Astrocyte of the cerebellum (primary cell): ENCODE measurements at regions not wholly inside any gene's neighbourhood (a gene's known extent, or its start where the extent isn't known, plus 50 kb on each side); places are given as distances from the start of the nearest gene placed in this dataset.
A peak's percentile ranks its signal among the peaks of the same experiment; 100 is the strongest.
"Not testable (repeated sequence)": the region's sequence is repeated elsewhere in the genome, so short reads cannot be mapped to it uniquely, and the experiment has no call there.

Source experiments
- DNase-seq: peaks from one replicate; pipeline ENCODE4 v3.0.0-alpha.2; 2011; ENCODE audit warnings: low read depth
- H3K4me3 ChIP-seq: 2 replicates; pipeline ENCODE4 v1.5.1; 2011; ENCODE audit warnings: mild to moderate bottlenecking, low read depth, low read length, moderate library complexity
- CTCF ChIP-seq: IDR thresholded peaks from 2 replicates; pipeline ENCODE4 v1.5.1; 2012; ENCODE audit warnings: low read length, low read depth, moderate library complexity, mild to moderate bottlenecking; ENCODE audit errors: missing control alignments
- in situ Hi-C: cut with HindIII; loops from 2 replicates; pipeline ENCODE4 v1.10.0; 2017; ENCODE audit warnings: low sequenced_read_pairs

- DNase-seq, in situ Hi-C loops, H3K4me3 ChIP-seq: not testable (repeated sequence)
Observed at GRCh38 chr6:147651-148050, 144.6 kb upstream of the DUSP22 start.

- DNase-seq, H3K4me3 ChIP-seq, in situ Hi-C loops: not testable (repeated sequence)
Observed at GRCh38 chr6:148051-148984, 144.0 kb upstream of the DUSP22 start.

GRCh38 chr6:150147-150546 is 142.1 kb upstream of the DUSP22 start:
- in situ Hi-C loops, DNase-seq, H3K4me3 ChIP-seq: not testable (repeated sequence)

GRCh38 chr6:152436-152835 is 139.9 kb upstream of the DUSP22 start:
- DNase-seq, in situ Hi-C loops, H3K4me3 ChIP-seq: not testable (repeated sequence)

- DNase-seq, in situ Hi-C loops: not testable (repeated sequence)
Observed at GRCh38 chr6:153026-153425, 139.3 kb upstream of the DUSP22 start.

GRCh38 chr6:153867-154266 is 138.4 kb upstream of the DUSP22 start:
- H3K4me3 ChIP-seq, in situ Hi-C loops, DNase-seq: not testable (repeated sequence)

More at GRCh38 chr6:153026-153425, 139.3 kb upstream of the DUSP22 start:
- not testable (repeated sequence) for H3K4me3 ChIP-seq

- in situ Hi-C loops, H3K4me3 ChIP-seq, DNase-seq: not testable (repeated sequence)
Observed at GRCh38 chr6:154321-155092, 137.8 kb upstream of the DUSP22 start.

- DNase-seq, result no peak
- in situ Hi-C loops, result no loop called here
- no peak overlapping the region for H3K4me3 ChIP-seq
- no peak for TF ChIP-seq CTCF
Observed at GRCh38 chr6:156010-156409, 136.3 kb upstream of the DUSP22 start.

- H3K4me3 ChIP-seq, in situ Hi-C loops, DNase-seq: not testable (repeated sequence)
Observed at GRCh38 chr6:156441-157140, 135.7 kb upstream of the DUSP22 start.

GRCh38 chr6:157176-157575 is 135.1 kb upstream of the DUSP22 start:
- in situ Hi-C loops, DNase-seq: not testable (repeated sequence)
- peak; percentile 13 for TF ChIP-seq CTCF

GRCh38 chr6:161657-162056 is 130.6 kb upstream of the DUSP22 start:
- in situ Hi-C loops, DNase-seq, H3K4me3 ChIP-seq: not testable (repeated sequence)

More at GRCh38 chr6:157176-157575, 135.1 kb upstream of the DUSP22 start:
- not testable (repeated sequence) for H3K4me3 ChIP-seq
